PC-3 (cell line): ENCODE measurements at regions not wholly inside any gene's neighbourhood (a gene's known extent, or its start where the extent isn't known, plus 50 kb on each side); places are given as distances from the start of the nearest gene placed in this dataset.

Experiments used
- ATAC-seq: fragments of 200-7000 bp; cut with Tn5 transposase; 2 replicates; pipeline ENCODE4 v1.9.1; 2020; ENCODE audit warnings: mild to moderate bottlenecking, moderate library complexity
- BruUV-seq: library from RNA; stranded (reverse); fragments of 400-500 nt; replicated peaks from 2 replicates; lab custom pipeline; 2021; lab: Mats Ljungman, UMichigan
- CTCF ChIA-PET: fragments of 300-600 bp; sonication (Branson Sonifier 250); formaldehyde crosslinking; loops from one replicate; lab custom pipeline; 2022; ENCODE audit warnings: antibody characterized with exemption; lab: Charles Lee
- POLR2A ChIA-PET: fragments of 300-600 bp; sonication (Branson Sonifier 250); formaldehyde crosslinking; loops from one replicate; lab custom pipeline; 2022; ENCODE audit warnings: antibody characterized with exemption; ENCODE audit not compliant: unreplicated experiment; lab: Charles Lee
- DNase-seq: peaks from one replicate; pipeline ENCODE4 v3.0.0-alpha.2; 2015
- H2AFZ ChIP-seq: fragments of 300-600 bp; sonication (generic); 2 replicates; pipeline ENCODE4 v1.6.0; 2016; ENCODE audit warnings: antibody characterized with exemption, low read length
- H3F3A ChIP-seq: fragments of 300-600 bp; sonication (generic); one replicate; pipeline ENCODE4 v1.6.0; 2017; ENCODE audit warnings: antibody characterized with exemption, low read length, control low read depth, mild to moderate bottlenecking; ENCODE audit not compliant: unreplicated experiment
- H3K27ac ChIP-seq: fragments of 300-600 bp; sonication (generic); 2 replicates; pipeline ENCODE4 v1.5.1; 2016; ENCODE audit warnings: mild to moderate bottlenecking, low read length
- H3K27me3 ChIP-seq: fragments of 300-600 bp; sonication (generic); 2 replicates; pipeline ENCODE4 v1.6.1; 2016; ENCODE audit warnings: low read length, mixed read lengths
- H3K36me3 ChIP-seq: fragments of 300-600 bp; sonication (generic); 2 replicates; pipeline ENCODE4 v1.6.1; 2016; ENCODE audit warnings: low read depth, mixed run types, low read length, mixed read lengths
- H3K4me1 ChIP-seq: fragments of 300-600 bp; sonication (generic); 2 replicates; pipeline ENCODE4 v1.5.1; 2016; ENCODE audit warnings: low read length; ENCODE audit not compliant: insufficient read depth
- H3K4me2 ChIP-seq: fragments of 300-600 bp; sonication (generic); 2 replicates; pipeline ENCODE4 v1.6.0; 2016; ENCODE audit warnings: low read length
- H3K4me3 ChIP-seq: fragments of 300-600 bp; sonication (generic); 2 replicates; pipeline ENCODE4 v1.5.1; 2016; ENCODE audit warnings: mild to moderate bottlenecking, low read length, mixed read lengths
- H3K79me2 ChIP-seq: fragments of 300-600 bp; sonication (generic); 2 replicates; pipeline ENCODE4 v1.6.1; 2017; ENCODE audit warnings: low read length, mixed read lengths
- H3K9ac ChIP-seq: fragments of 300-600 bp; sonication (generic); 2 replicates; pipeline ENCODE4 v1.6.0; 2016; ENCODE audit warnings: mild to moderate bottlenecking, low read length
- H3K9me2 ChIP-seq: fragments of 300-600 bp; sonication (generic); replicated peaks from 2 replicates; pipeline ENCODE4 v1.6.1; 2016; ENCODE audit warnings: mixed run types, low read length, mixed read lengths
- H3K9me3 ChIP-seq: fragments of 300-600 bp; sonication (generic); 2 replicates; pipeline ENCODE4 v1.6.1; 2016; ENCODE audit warnings: low read length, mixed read lengths
- H4K20me1 ChIP-seq: fragments of 300-600 bp; sonication (generic); 2 replicates; pipeline ENCODE4 v1.6.1; 2016; ENCODE audit warnings: low read length, mixed read lengths
- EZH2 ChIP-seq: fragments of 300-600 bp; sonication (generic); IDR thresholded peaks from one replicate; pipeline ENCODE4 v1.6.1; 2017; ENCODE audit warnings: antibody characterized with exemption, mild to moderate bottlenecking, low read length; ENCODE audit not compliant: unreplicated experiment
- EZH2phosphoT487 ChIP-seq: fragments of 300-600 bp; sonication (generic); IDR thresholded peaks from 2 replicates; pipeline ENCODE4 v1.6.1; 2018; ENCODE audit warnings: mild to moderate bottlenecking, antibody characterized with exemption, low read length, borderline replicate concordance
- intact Hi-C: fragments of 100-400 bp; cut with micrococcal nuclease; formaldehyde crosslinking; loops from 2 replicates; pipeline ENCODE4 v1.9.0; 2023
- TF ChIP-seq, protein P1 (sequence below): fragments of 300-600 bp; sonication (generic); conservative IDR thresholded peaks from 2 replicates; pipeline ENCODE4 v1.5.1; 2017; ENCODE audit warnings: antibody characterized with exemption, low read depth, mild to moderate bottlenecking, low read length

DNA sequence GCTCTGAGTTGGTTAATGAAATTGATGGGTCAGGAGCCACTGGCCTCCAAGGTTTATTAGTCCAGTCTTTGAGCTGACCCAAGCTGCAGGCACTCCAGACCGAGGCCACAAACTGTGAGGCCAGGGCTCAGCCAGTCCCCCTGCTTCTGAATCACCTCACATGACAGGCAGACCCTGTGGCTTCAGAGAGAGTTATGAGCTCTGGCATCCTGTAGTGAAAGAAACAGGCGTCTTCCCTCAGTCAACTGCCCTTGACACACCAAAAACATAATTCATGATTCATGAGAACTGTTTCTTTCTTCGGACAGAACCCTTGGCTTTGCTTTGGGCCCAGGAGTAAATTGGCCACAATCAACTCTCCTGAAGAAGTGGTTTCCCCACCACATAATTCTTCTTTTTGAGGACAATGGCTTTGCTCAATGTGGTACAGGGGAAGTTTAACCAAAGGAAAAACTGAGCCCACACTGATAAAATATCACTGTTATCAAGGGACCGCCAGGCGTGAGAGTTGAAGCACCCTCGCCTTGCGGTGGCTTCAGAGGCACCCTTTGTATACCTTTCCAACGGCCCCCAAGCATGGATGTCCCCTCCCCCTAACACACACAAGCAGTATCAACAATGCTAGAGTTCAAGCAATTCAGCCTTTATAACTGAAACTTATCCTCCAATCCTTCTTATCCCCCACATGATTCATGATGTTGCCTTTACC lies 226.9 kb downstream of the CYRIA start:
- POLR2A ChIA-PET = no interaction called here
- CTCF ChIA-PET = no interaction called here

DNA sequence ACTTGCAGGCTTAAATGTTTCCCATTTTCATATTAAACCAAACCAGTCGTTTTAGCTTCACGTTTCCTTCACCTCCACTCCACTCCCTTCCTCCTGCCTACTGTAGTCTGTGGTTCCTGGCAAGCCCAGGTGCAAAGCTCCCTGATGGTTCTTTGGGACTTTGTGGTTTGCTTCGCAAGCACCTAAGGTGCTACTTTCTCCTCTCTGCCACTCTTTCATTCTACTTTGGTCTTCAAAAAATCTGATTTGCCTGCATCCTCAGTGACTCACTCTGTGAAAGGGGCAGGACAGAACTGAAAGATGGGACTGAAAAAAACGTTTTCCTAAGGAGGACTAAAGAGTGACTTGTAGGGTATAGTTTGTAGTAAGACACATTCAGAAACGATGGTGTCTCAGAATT lies 228.4 kb downstream of the CYRIA start:
- POLR2A ChIA-PET = no interaction called here
- BruUV-seq = no TSS peak

More for the DNA sequence above, 226.9 kb downstream of the CYRIA start:
- no peak overlapping the region for H3K9ac ChIP-seq
- no peaks in the 10 kb centered on the region for H3K79me2 ChIP-seq
- H3F3A ChIP-seq = no peaks in the 10 kb centered on the region
- no peaks in the 10 kb centered on the region for H3K9me2 ChIP-seq
- H2AFZ ChIP-seq = no peak overlapping the region
- intact Hi-C loops = no loop called here
- no TSS peak for BruUV-seq
- no peaks in the 10 kb centered on the region for H4K20me1 ChIP-seq
- TF ChIP-seq, protein P1, sequence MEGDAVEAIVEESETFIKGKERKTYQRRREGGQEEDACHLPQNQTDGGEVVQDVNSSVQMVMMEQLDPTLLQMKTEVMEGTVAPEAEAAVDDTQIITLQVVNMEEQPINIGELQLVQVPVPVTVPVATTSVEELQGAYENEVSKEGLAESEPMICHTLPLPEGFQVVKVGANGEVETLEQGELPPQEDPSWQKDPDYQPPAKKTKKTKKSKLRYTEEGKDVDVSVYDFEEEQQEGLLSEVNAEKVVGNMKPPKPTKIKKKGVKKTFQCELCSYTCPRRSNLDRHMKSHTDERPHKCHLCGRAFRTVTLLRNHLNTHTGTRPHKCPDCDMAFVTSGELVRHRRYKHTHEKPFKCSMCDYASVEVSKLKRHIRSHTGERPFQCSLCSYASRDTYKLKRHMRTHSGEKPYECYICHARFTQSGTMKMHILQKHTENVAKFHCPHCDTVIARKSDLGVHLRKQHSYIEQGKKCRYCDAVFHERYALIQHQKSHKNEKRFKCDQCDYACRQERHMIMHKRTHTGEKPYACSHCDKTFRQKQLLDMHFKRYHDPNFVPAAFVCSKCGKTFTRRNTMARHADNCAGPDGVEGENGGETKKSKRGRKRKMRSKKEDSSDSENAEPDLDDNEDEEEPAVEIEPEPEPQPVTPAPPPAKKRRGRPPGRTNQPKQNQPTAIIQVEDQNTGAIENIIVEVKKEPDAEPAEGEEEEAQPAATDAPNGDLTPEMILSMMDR = no peak
- no peak for TF ChIP-seq EZH2phosphoT487
- no peak for TF ChIP-seq EZH2
- no peak overlapping the region for H3K27ac ChIP-seq
- no peaks in the 10 kb centered on the region for H3K9me3 ChIP-seq
- H3K36me3 ChIP-seq = no peaks in the 10 kb centered on the region
- H3K4me2 ChIP-seq = no peak overlapping the region
- no peaks in the 10 kb centered on the region for H3K4me1 ChIP-seq
- DNase-seq (no peak), ATAC-seq (no peak)
- no peak overlapping the region for H3K4me3 ChIP-seq
- H3K27me3 ChIP-seq = no peaks in the 10 kb centered on the region

DNA sequence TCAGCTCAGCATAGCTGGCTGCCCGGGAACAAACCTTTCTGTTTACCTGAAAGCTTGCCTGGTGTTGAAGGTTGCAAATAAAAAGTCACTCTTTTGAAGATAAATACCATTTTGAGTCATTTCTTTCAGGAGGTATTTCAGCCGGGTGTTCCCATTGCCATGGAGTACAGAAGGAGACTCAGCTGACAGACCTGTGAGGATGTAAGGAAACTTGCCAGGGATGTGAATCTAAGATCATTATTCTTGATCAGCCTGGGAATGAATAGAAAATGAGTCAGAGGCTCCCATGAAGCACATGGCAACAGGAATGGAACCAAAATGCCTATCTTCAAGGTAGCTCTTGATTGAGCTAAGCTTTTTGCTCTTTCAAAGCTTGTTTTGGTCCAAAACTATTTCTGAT lies 231.2 kb downstream of the CYRIA start:
- Histone ChIP-seq H3K4me2 (no peak overlapping the region), H3K4me1 (no peaks in the 10 kb centered on the region), H3K9me3 (no peaks in the 10 kb centered on the region), H3K27me3 (no peaks in the 10 kb centered on the region), H4K20me1 (no peaks in the 10 kb centered on the region), H3K27ac (no peak overlapping the region), H2AFZ (no peak overlapping the region), H3K9ac (no peak overlapping the region), H3K9me2 (no peaks in the 10 kb centered on the region), H3K4me3 (no peak overlapping the region), H3F3A (no peaks in the 10 kb centered on the region), H3K79me2 (no peaks in the 10 kb centered on the region), H3K36me3 (no peaks in the 10 kb centered on the region)
- POLR2A ChIA-PET = no interaction called here
- no peak for ATAC-seq
- intact Hi-C loops = no loop called here
- TF ChIP-seq, protein P1 = no peak
- TF ChIP-seq EZH2phosphoT487 (no peak), EZH2 (no peak)
- no peak for DNase-seq
- CTCF ChIA-PET = no interaction called here
- BruUV-seq = no TSS peak

More for the DNA sequence above, 228.4 kb downstream of the CYRIA start:
- no peaks in the 10 kb centered on the region for H3K79me2 ChIP-seq
- no peak overlapping the region for H3K27ac ChIP-seq
- no peaks in the 10 kb centered on the region for H3K36me3 ChIP-seq
- H3K4me1 ChIP-seq = no peaks in the 10 kb centered on the region
- no peak overlapping the region for H3K4me3 ChIP-seq
- H3F3A ChIP-seq = no peaks in the 10 kb centered on the region
- no peak overlapping the region for H3K4me2 ChIP-seq
- no peaks in the 10 kb centered on the region for H4K20me1 ChIP-seq
- ATAC-seq (no peak), DNase-seq (no peak)
- CTCF ChIA-PET = no interaction called here
- H3K27me3 ChIP-seq = no peaks in the 10 kb centered on the region
- H3K9ac ChIP-seq = no peak overlapping the region
- H3K9me2 ChIP-seq = no peaks in the 10 kb centered on the region
- no peaks in the 10 kb centered on the region for H3K9me3 ChIP-seq
- no peak overlapping the region for H2AFZ ChIP-seq
- intact Hi-C loops = no loop called here
- TF ChIP-seq EZH2phosphoT487 = no peak
- TF ChIP-seq, protein P1 = no peak
- no peak for TF ChIP-seq EZH2
